NOMO-1 (cell line): ENCODE measurements at regions not wholly inside any gene's neighbourhood (a gene's known extent, or its start where the extent isn't known, plus 50 kb on each side); places are given as distances from the start of the nearest gene placed in this dataset.

Source experiments
- DNase-seq, 2 experiments: peaks; one replicate each; lab custom pipeline; 2025; ENCODE audit not compliant: unreplicated experiment in 2 of 2; lab: John Stamatoyannopoulos, UW

DNA sequence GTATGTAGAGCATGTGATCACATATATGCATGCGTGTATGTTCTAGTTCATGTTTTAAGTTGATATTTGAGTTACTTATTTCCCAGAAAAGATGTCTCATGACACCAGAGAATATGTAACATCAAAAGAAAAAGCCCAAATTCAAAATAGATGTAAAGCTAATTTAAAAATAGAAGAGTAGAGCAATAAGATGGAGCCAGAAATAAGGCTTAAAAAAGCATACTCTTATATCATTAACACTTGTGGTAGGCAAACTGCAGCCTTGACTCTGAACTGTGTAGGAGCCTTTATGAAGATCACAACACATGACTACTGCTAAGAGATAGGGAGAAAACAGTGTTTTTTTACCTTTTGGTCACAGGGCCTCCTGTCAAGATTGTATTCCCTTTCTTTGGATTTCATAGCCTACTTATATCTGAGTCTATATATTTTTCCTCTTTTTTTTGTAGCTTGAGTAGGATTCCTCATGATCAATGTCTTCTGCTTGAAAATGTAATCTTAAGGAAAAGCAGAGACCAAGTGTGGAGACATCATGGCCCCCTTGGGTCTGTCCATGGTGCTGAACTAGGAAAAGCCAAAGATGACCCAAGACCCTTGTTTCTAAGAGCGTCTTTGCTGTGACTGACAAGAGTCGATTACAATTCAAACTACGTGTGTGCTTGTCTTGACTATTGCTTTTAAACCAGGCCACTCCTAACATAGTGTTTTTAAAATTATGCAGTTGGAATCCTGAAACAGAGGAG is 390.4 kb downstream of the SHISA9 start:
- no peak for DNase-seq

DNA sequence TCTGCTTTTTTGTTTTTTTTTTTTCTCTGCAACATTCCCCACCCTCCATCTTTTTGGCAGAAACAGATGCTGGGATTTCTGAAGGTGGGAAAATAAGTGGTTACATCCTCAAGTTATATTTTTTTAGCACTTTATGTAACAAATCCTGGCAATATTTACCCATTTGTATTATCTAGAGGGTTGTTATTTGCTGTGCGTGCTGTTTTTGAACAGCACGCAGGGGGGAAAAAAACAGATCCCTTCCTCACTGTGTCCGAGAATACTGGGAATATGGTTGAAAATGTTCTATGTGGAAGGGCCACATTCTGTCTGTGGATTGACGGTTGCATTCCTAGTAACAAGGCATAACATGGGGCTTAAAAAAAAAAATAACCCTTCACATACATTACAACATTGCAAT is 394.8 kb downstream of the SHISA9 start:
- no peak for DNase-seq

DNA sequence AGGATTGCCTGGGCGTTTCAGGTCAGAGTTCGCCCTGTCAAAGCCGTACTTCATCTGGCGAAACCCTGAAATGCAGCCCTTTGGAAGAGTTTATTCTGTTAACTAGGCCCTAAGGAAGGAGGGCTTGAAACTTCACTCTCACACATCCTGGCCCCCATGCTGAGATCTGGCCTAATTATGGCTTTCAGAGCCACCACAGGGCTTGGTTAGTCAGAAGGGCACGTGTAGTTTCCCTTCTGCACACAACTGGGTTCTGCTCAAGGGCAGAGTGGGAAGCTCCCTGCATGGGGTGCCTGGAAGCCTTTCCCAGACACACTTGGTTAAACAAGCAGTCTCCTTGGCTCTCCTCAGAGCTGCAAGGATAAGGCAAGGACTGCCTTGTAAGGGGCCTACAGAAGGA is 397.3 kb downstream of the SHISA9 start:
- DNase-seq: no peak

DNA sequence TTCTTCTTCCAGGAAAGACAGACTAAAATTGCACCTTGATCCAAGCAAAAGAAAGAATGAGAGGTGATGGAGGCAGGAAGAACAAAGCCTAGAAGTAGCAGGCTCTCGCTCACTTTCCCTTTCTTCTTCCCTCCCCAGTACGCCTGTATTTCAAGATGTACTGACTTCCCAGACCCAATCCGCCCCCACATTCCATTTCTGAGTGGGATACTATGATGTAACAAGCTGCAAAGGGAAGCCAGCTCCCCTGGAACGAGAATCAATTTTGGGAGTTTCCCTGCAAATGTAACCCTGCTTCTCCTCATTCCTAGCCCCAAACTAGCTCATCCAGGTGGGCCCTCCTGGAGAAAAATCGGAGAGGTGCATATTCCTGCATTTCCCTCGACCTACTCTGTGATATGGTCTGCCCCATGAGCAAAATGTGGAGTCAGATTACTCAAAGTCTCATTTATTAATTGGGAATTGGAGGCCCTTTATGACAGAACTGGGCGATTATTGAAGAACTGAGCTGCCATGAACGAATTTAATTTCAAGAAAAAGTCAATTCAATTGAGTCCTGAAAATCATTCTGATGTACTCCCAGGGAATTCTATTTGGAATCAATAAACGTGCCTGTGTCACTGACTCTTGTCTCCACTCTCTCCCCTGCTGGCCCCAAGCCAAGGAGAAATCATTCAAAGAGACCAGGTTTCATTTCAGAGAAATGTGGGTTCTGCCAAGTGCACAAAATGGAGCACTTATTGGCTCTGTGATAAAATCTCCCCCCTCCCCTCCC is 398.9 kb downstream of the SHISA9 start:
- no peak for DNase-seq

DNA sequence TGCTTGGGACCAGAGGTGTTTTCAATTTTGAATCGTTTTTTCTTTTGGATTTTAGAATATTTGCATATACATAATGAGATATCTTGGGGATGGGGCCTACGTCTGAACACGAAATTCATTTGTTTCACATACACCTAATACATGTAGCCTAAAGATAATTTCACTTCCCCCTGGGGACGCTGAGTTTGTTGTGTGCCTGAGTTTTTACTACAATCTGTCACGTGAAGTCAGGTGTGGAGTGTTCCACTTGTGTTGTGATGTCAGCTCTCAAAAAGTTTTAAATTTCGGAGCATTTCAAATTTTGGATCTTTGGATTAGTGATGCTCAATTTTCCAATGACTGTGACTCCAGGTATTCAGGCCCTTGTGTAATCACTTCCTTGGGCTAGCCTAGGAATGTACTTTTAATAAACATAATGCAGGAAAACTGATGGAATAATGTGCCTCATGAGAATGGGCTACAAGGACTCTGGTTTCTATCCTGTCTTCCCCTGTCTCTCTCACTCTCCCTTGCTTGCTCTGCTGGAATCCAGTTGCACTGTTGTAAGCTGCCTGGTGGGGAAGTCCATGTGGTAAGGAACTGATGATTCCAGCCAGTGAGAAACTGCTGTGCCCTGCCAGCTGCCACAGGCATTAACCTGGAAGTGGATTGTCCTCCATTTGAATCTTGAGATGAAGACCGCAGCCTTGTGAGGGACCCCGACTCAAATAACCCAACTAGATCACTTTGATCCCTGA is 403.8 kb downstream of the SHISA9 start:
- no peak for DNase-seq

DNA sequence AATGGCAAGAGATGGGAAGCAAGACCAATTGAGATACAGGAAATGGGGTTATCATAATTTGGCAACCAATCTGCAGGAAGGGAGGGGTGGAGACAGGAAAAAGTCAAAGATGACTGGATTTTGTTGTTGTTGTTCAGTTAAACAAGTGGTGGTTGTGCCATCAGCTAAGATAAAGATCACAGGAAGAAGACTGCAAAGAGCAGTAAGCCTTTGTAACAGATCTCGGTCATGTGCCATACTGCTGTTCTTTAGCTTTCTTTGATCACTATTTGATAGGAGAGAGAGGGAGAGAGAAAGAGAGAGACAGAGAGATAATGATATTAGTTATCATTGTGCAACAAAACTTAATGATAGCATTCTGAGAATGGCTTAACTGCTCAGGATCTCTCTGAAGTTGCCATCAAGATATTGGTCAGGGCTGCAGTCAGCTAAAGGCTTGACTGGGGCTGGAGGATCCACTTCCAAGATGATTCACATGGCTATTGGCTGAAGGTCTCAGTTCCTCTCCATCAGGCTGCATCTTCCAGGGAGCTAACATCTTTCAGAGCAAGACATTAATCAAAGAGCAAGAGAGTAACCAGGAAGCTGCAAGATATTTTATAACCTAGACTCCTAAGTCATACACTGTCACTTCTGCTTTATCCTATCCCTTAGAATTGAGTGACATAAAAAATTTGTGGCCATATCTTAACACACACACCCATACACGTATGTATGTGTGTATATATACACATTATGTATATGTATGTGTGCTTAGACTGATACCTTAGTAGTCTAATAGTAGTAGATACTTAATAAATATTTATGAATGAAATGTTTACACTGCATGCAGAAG is 405.0 kb downstream of the SHISA9 start:
- DNase-seq: no peak

DNA sequence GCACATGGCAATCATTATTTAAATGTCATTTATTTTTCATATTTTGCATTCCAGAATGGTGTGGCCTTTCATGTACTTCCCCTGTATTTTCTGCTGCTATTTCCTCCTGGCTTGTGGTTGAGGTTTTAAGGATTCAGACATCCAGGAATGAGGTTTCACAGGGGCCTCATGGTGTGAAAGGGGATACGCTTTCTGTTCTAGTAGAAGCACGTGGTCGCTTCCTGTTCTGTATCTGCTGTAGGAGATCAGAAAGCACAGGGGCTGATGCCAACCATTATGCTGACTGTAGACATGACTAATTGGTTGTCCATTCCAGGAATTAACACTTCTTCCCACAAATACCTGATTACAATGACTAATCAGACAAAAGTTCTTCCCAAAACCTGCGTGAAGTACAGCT is 405.9 kb downstream of the SHISA9 start:
- DNase-seq: no peak

DNA sequence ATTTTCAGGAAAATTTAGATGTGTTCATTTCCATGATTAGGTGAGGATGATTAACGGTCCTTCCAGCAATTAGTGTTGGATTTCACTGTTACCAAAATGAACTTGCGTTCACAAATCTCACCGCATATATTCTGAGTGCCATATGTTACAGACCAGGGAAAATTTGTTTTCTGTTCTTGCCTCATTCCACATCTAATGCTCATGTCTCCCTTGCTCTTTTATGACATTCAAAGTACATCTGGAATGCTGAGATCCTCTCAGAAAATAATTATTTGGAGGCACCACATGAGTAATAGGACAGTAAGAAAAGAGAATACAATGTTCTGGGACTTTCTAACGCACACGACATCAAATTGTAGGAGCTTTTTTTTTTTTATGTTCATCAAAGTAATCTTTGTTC is 406.5 kb downstream of the SHISA9 start:
- no peak for DNase-seq

DNA sequence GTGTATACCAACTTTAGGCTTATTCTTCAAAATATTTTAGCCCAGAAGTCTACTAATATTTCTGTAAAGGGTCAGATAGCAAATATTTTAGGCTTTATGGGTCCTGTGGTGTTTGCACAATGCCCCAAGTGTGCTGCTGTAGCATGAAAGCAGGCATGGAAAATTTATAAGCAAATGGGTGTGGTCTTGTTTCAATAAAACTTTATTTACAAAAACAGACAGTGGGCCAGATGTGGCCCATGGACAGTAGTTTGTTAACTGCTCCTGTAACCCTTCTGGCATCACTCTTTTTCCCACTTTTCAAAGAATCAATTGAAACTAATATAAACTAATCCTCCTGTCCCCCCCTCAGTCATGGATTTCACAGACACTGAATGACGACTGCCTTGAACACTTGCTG is 410.7 kb downstream of the SHISA9 start:
- DNase-seq: no peak

DNA sequence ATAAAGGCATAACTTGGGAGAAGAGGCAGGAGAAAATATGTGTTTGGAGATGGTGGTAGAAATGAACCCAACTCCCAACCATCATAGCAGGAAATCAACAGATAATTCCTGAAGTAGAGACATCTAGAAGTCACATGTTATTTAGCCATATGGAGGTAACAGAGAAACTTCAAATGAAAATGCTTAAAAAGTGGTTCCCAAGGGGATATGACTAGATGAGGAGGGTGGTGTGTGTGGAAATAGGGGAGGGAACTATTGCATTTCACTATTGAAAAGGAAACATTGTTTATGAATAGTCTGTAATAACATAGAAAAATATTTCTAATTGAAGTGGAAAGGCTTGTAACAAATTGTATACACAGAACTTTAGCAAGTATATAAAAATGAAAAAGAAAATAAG is 412.0 kb downstream of the SHISA9 start:
- no peak for DNase-seq

DNA sequence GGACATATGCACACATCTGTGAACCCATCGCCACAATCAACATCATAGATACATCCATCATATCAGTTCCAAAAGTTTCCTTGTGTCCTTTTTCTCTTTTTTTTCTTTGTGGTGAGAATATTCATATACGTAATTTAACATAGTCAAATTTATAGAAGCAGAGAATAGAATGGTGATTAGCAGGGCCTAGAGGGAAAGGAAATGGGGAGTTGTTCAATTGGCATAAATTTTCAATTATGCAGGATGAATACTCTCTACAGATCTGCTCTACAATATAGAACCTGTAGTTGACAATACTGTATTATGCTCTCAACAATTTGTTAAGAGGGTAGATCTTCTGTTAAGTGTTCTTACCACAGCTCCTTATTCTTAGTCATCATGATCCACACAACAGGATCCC is 413.2 kb downstream of the SHISA9 start:
- DNase-seq: no peak

DNA sequence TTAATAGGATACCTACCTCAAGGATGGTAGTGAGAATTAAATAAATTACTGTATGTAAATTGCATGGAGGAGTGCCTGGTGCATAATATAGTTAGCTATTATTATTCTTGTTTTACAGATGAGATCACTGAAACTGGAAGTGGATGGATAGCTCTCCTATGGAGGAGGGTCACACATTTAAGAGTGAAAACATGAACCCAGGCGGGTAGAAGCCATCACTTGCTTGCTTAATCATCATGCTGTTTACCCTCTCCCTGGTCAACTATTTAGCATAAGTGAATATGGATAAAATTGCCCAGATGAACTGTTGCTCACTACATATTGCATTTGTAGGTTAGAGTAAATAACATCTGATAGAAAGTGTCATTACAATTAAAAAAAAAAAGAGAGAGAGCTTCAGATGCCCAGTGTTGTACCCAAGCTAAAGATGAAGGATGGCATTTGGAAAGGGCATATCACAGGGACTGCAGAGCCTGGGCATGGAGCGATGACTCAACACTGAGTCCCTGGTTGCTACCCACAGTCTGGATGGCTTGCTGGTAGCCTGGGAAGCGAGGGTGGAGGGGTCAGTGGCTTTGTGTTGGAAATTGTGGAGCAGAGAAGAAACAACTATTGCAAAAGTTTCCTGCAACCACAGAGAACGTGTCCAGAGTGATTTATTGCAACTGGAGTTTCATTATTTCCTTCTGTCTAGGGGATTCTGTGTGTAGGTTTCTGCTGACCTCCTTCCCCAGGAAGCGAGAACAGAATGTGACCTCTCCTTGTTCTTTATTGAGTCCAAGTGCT is 414.4 kb downstream of the SHISA9 start:
- DNase-seq: peak in 1 of 2 experiments; percentile 15

DNA sequence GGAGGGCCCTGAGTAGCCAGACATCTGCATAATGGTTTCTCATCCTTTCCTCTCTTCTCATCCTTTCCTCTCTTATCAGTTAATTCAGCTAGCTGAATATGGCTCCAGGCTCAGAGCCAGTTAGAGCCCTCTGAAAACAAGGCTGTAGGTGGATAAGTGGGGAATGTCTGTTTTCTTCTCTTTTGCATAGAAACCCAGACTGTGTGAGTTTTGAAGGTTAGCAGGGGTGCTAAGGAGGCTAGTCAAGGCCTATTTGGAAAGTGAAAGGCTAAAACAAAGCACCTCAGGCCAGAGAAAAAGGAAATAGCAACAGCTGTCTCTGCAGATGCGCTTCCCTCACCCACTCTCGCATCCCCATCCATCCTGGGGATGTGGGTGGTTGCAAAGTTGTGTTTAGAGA is 420.9 kb downstream of the SHISA9 start:
- DNase-seq: no peak

DNA sequence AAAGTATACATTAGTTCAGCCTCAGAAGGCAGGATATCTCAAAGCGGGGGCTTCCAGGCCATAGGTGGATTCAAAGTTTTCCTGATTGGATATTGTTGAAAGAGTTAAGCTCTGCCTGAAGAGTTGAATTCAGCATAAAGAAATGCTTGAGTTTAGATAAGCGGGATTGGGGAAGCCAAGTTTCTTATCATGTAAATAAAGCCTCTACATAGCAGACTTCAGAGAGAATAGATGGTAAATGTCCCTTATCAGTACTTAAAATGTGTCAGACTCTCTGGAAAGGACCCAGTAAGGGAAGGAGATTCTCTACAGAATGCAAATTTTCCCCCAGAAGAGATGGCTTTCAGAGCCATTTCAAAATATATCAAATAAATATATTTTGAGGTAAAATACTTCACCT is 423.5 kb downstream of the SHISA9 start:
- no peak for DNase-seq

DNA sequence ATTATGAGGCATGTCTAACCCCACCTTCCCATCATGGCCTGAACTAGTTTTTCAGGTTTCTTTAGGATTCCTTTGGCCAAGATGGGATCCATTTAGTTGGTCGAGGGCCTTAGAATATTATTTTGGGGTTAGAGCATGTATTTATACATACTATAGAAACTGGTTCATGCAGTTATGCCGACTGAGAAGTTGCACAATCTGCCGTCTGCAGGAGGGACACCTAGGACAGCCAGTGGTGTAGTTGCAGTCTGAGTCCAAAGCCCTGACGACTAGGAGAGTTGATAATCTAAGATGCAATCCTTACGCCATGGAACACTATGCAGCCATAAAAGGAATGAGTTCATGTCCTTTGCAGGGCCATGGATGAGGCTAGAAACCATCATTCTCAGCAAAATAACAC is 424.0 kb downstream of the SHISA9 start:
- no peak for DNase-seq

DNA sequence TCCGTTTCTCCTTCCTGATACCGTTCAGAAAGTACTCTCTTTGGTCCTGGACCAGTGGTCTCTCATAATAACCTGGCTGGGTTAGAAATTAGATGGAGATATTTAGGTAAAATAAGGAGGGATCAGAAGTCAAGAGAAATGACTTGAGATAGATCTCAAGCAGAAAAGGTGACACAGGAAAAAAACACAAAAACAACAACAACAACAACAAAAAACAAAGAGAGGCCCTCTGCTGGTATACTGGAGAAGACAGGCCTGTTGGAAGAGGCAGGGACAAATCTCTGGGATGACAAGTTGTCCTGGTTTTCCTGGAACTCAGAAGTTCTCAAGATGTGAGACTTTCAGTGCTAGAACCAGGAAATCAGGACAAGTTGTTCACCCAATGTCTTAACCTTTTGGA is 430.5 kb downstream of the SHISA9 start:
- no peak for DNase-seq

DNA sequence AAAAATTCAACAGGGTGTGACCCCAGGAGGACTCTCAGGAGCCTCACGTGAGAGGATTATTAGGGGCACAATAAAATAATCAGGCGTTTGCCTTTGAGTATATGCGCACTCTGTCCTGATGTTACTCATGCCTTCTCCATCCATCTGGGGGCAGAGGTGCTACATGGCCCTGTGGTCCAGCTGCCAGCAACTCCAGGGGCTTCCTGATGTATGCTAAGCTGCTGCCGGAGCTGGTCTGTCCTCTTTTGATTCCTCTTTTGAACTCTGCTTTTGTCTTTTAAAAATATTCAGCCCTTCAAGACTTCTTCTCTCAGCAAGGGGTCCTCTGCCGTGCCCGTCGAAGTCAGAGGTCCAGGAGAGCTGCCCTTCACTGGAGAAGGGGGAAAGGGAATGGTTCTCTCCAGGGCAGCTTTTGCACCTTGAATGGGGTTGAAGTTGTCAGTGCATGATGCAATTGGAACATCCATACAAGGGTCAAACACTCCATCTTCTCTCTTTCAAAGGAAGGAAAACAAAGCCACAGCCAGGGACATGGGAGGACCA is 431.4 kb downstream of the SHISA9 start:
- no peak for DNase-seq

DNA sequence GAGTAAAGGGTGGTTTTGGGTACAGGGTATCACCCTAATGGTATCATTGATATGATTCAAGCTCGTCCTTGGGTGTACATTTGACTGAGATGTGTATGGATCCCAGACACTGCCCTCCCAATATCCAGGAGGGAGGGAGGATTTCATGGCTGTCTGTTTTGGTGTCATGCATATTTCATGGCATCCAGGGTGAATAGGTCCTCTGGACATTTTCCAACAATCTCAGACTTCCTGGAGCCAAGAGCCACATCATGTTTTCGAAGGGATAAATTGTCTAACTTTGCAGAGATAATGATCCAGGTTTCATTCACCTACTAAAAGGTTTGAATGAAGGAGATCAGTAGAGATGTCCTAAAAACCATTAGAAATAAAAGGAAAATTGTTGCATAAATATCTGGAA is 431.9 kb downstream of the SHISA9 start:
- no peak for DNase-seq

DNA sequence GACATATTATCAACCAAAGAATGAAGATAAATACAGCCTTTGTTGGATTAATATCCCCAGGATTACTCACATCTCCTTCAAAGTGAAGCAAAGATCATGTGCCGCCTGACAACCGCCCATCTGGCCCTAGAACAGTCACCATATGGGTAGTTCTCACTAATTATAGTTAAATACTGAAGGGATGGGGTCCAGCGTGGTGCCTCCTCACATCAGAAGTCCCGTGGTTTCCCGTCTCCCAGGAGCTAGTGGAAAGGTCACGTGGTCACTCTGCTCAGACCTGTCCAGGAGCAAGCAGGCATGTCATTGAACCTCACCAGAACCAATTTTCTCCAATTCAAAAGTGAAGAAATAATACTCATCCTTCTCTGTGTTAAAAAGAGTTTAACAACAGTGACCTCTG is 434.5 kb downstream of the SHISA9 start:
- no peak for DNase-seq

DNA sequence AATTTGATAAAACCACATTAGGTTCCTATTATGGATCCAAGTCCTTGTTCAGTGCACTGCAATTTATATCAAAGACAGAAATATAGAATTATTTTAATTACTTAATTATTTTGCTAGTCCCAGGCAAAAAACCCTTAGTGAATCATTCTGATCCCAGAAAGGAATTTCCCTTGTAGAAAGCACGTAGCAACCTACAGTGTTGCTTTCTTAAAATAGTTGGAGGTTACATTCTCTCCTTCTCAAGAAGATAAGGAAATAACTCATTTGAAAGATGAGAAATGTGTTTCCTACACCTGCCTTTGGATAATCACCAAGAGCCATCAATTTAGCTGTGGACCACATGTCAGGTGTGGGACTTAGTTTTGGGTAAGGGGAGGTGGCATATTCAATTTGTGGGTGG is 434.9 kb downstream of the SHISA9 start:
- DNase-seq: no peak
